Middle frontal gyrus (tissue), 1 donor: ENCODE measurements at regions not wholly inside any gene's neighbourhood (a gene's known extent, or its start where the extent isn't known, plus 50 kb on each side); places are given as distances from the start of the nearest gene placed in this dataset.

ENCODE experiments used
- DNase-seq: peaks from one replicate; pipeline ENCODE4 v3.0.0-alpha.2; 2015; ENCODE audit warnings: low spot score; ENCODE audit errors: extremely low spot score

GRCh38 chr4:14293582-14293981, 666.1 kb upstream of the BOD1L1 start:
- DNase-seq: no peak

- no peak for DNase-seq
These were observed 667.1 kb upstream of the BOD1L1 start for GRCh38 chr4:14294611-14295010.

DNA sequence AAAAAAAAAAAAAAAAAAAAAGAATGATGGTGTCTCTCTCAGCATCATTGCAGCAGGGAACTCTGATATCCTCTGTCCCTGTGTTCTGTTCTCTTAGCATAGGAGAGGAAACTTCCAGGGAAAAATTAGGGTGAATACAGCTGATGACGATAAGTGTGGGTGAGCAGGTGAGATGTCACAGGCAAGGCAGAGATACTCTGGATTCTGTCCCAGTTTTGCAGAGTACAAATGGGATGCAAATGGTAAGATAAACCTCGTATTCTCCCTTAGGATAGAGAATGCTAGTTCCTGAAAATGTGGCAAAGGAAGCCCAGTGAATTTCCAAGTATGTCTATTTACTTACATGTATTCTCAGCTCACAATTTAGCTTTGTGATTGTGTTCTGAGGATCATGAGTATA, 671.6 kb upstream of the BOD1L1 start:
- DNase-seq: no peak

- DNase-seq: no peak
These were observed 674.5 kb upstream of the BOD1L1 start for GRCh38 chr4:14302021-14302420.

DNA sequence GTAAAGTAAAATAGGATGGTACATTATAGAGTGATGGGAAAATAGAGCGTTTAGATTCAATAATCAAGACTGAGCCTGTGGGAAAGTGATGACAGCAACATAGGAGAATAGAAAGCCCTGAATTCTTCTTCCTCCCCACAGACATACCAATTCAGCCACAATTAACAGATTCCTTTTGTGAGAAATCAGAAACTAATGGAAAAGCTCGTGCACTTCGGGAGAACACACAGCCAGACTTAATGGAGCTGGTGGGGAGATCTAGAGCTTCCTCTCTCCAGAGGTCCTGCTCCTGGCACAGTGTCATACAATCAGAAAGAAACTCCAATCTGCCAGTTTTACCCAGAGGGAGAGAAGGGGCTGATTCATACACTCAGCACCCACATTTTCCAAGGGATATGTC, 676.3 kb upstream of the BOD1L1 start:
- no peak for DNase-seq

DNA sequence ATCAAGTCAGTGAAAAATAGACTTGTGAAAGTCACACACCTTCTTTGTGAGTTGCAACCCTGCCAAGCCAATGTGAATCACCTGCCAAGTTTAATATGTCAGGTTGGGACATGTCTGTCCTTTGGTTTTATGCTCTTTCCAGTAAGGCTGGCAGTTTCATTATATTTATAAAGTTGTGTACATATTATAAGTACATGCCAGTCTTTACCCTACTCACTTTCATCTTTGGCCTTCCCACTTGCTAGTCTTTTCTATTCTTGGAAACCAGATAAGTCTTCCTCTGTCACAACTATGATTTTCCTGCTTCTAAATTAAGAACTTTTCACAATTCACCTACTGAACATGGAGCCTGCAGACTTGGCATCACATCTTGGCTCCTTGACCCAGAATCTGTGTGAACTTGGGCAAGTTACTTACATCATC, 680.7 kb upstream of the BOD1L1 start:
- DNase-seq: no peak

GRCh38 chr4:14309431-14309830, 681.9 kb upstream of the BOD1L1 start:
- no peak for DNase-seq

DNA sequence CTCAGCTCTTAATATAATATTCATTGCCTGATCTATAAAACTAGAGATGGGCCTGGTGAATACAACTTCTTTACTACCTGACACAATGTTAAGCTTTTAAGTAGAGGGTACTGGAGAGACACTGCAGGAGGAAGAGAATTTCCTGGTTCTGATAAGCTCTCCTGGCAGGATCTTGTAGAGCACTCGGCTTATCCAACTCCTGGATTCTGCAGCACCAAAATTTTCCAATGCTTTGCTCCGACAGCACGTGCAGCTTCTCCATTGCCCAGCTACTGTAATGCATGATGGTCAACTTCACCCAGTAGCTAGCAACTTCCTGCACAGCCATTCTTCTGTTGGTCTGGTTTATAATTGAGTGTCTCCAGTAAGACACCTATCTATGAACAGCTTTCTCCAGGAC, 686.2 kb upstream of the BOD1L1 start:
- DNase-seq: no peak

DNA sequence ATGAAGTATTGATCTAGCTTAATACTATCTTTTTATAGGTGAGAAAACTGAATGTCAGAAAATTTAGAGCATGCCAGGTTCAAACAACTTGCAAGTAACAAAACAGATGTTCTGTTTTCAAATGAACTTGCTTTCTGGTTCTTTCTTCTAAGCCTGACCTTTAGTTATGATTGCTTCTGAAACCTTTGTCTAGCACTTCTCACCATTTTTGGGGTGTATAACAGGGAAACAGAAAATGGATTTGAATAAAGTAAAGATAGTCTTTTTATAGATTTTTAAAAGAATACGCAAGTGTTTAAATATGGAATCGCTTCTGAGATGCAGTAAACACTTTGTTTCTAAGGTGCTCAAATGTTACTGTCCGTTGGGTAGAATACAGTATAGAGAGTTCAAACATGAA, 687.2 kb upstream of the CPEB2 start:
- DNase-seq: no peak

GRCh38 chr4:14317351-14317750, 684.9 kb upstream of the CPEB2 start:
- no peak for DNase-seq

DNA sequence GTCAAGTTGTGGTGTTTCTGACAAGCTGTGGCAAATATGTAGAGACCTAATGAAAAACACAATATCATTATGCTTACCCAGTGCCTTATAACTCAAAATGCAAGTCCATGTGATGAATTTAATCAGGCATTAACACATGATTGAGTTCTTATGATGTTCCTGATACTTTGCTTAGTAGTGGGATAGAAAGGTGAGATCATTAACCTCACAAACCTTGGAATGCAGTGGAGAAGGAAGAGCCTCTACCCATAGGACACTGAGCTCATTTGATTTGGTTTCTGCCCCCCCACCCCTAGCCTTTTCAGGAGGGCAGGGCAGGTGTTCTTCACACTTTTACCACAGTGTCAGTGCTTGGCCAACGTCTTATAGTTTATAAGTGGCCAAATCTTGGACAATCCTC, 683.6 kb upstream of the CPEB2 start:
- DNase-seq: no peak

DNA sequence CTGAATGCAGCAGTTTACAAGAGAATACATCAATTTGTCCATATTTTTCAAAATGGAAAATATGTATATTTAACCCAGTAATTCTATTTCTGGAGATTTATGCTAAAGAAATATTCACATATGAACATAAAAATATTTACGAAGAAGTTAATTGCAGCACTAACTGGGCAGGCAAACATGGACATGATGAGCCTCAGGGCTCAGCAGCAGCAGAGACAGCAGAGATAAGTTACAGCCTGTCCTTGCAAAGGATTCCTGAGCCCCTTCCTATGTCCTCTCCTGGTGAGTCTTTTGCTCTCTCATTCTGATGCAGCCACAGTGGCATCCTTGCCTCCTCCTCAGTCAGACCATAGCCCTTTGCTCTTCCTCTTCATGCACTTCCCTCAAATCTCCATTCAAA, 680.6 kb upstream of the CPEB2 start:
- DNase-seq: no peak

DNA sequence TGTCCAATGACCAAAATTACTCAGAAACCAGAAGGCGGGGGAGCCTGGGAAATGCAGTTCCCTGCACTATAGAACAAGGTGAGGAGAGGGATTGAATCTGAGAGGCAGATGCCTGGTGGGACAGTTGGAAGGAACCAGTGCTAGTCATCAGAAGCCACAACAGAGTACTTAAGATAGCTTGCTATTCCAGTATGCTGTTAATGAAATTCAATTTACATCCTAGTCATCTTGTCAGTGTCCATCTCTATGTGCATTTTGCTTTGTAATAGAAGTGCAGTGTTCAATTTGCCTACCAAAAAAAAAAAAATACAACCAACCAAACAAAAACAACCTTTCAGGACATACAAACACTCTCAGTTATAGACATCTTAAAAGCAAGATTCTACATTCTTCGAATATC, 679.1 kb upstream of the CPEB2 start:
- DNase-seq: no peak

- DNase-seq: no peak
These were observed 673.1 kb upstream of the CPEB2 start for GRCh38 chr4:14329228-14329627.

DNA sequence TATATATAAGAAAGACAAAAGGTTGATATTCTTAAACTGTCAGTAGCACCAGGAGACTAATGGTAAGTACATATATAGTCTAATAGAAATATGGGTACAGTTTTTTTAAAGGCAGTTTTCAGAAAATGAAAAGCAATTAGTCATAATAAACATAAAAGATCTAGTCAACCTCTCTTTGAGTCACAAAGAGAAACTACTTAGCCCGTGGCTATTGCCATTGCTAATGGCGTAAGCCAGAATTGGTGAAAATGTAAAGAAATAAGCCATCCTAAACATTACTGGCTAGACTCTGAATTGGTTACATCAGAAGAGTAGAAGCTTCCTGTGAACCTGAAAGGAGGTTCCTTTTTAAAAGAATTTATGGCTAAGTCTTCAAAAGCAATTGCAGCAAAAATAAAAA, 668.7 kb upstream of the CPEB2 start:
- no peak for DNase-seq

DNA sequence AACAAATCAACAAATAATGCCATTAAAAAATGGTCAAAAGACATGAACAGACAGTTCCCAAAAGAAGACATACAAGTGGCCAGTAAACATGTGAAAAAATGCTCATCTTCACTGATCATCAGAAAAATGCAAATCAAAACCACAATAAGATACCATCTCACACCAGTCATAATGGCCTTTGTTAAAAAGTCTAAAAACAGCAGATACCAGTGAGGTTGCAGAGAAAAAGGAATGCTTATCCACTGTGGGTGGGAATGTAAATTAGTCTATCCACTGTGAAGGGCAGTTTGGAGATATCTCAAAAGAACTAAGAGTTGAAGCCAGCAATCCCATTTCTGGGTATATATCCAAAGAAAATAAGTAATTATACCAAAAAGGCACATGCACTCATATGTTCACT, 668.1 kb upstream of the CPEB2 start:
- DNase-seq: no peak

GRCh38 chr4:14335872-14336271, 666.4 kb upstream of the CPEB2 start:
- DNase-seq: no peak

- DNase-seq: no peak
These were observed 665.6 kb upstream of the CPEB2 start for GRCh38 chr4:14336656-14337055.

DNA sequence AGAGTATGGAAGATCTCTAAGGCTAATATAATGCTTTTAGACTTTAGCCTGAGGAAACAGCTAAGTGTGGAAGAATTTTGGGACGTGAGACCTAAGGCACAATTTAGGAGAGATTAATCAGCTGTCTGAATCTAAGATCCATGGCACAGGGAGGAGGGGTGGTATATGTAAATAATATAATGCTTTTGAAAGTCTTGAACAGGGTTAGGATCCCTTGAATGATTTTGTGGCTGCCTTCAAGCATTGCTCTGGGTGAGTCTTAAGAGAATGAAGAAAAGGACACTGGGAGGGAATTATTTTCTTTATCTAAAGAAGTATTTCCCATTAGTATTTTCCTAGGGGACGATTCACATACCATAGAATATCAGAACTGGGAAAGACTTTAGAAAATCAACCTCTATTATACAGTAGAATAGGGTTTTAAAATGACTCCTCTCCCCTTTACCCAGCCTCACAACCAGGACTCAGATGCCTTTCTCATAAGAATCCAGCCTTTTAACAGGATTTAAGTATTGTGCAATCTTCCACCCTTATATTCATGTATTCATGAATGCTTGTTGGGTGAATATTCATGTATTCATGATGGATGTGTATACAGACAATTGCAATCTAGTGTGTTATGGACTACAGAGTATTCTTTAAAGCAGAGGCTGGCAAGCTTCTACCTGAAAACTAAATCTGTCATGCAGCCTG, 664.2 kb upstream of the CPEB2 start:
- DNase-seq: no peak

DNA sequence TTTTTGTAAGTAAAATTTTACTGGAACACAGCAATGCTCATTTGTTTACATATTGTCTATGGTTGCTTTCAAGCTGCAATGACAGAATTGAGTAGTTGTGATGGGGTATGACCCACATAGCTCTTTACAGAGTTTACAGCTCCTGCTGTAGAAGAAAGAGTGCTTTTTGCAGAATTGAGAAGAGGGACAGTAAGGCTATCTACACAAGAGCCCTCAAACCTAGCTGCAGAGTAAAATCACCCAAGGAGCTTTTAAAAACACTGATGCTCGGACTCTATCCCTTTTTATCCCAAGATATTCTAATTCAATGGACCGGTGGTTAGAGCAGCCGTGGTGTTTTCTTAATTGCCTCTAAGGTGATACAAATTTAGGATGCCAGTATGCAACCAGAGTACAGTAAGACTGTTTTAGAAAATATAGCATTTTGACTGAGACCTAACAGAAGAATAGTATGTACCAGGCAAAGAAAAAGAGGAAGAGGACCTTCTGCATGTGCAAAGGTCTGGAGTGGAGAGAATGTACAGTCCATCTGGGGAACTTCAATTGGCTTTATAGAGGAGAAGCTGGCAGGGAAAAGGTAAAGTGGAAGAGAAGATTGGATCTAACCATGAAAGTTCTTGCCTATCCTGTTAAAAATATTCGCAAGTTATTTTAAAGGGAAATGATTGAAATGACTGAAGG, 663.6 kb upstream of the CPEB2 start:
- no peak for DNase-seq

- DNase-seq: no peak
These were observed 662.6 kb upstream of the CPEB2 start for GRCh38 chr4:14339715-14340114.

GRCh38 chr4:14340321-14340720, 662.0 kb upstream of the CPEB2 start:
- DNase-seq: no peak

GRCh38 chr4:14343961-14344360, 658.3 kb upstream of the CPEB2 start:
- DNase-seq: no peak
